H1 (cell line): ENCODE measurements at regions not wholly inside any gene's neighbourhood (a gene's known extent, or its start where the extent isn't known, plus 50 kb on each side); places are given as distances from the start of the nearest gene placed in this dataset.

ENCODE experiments used
- KDM1A ChIP-seq: fragments of 200-600, 300-600 bp; sonication (generic); IDR thresholded peaks from 2 replicates; pipeline ENCODE4 v1.7.1; 2016; ENCODE audit warnings: mild to moderate bottlenecking, low read length, borderline replicate concordance
- YY1 ChIP-seq: IDR thresholded peaks from 2 replicates; pipeline ENCODE4 v1.6.1; 2011; ENCODE audit warnings: low read depth, mild to moderate bottlenecking, low read length
- TF ChIP-seq, protein P1 (sequence below): fragments of 300-600 bp; sonication (generic); IDR thresholded peaks from 2 replicates; pipeline ENCODE4 v1.7.1; 2012; ENCODE audit warnings: low read length, moderate library complexity, mild to moderate bottlenecking, inconsistent platforms; ENCODE audit not compliant: insufficient replicate concordance

DNA sequence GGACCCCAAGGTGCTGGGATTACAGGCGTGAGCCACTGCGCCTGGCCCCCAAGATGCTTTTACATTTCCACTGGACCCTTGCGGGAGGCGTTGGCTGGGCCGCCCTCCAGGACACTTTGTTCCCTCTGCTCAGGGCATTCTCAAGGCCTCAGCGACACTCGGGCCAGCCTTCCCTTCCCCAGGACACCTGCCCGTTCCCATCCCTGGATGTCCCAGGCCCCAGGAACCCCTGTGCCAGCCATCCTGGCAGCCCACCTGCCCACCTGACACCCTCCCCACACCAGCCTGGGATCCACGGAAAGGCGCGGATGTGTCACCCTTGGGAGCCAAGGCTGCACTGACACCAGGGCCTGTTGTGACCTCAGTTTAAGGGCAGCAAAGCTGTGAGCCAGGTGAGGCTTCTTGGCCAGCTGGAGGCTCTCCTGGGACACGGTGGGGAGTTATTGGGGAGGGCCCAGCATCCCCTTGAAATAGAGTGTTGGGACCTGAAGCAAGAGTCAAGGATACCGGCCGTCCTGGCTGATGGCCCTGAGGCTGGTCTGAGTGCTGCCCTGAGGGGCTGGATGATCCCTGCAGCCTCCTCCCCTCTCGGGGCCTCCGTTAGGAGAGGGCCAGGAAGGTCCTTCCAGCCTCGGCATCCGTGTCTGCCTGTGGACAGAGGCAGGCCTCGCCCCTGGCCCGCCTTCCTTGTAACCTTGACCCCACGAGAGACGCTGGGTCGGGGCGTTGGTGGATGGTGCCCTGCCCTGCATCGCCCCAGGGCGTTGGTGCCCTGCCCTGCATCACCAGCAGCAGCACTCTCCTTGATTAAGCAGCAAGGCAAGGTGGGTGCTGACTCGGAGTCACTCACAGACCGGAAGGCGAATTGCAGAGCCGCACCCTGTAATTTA lies 84.2 kb upstream of the BHLHE23 start (continued):
- TF ChIP-seq, protein P1, sequence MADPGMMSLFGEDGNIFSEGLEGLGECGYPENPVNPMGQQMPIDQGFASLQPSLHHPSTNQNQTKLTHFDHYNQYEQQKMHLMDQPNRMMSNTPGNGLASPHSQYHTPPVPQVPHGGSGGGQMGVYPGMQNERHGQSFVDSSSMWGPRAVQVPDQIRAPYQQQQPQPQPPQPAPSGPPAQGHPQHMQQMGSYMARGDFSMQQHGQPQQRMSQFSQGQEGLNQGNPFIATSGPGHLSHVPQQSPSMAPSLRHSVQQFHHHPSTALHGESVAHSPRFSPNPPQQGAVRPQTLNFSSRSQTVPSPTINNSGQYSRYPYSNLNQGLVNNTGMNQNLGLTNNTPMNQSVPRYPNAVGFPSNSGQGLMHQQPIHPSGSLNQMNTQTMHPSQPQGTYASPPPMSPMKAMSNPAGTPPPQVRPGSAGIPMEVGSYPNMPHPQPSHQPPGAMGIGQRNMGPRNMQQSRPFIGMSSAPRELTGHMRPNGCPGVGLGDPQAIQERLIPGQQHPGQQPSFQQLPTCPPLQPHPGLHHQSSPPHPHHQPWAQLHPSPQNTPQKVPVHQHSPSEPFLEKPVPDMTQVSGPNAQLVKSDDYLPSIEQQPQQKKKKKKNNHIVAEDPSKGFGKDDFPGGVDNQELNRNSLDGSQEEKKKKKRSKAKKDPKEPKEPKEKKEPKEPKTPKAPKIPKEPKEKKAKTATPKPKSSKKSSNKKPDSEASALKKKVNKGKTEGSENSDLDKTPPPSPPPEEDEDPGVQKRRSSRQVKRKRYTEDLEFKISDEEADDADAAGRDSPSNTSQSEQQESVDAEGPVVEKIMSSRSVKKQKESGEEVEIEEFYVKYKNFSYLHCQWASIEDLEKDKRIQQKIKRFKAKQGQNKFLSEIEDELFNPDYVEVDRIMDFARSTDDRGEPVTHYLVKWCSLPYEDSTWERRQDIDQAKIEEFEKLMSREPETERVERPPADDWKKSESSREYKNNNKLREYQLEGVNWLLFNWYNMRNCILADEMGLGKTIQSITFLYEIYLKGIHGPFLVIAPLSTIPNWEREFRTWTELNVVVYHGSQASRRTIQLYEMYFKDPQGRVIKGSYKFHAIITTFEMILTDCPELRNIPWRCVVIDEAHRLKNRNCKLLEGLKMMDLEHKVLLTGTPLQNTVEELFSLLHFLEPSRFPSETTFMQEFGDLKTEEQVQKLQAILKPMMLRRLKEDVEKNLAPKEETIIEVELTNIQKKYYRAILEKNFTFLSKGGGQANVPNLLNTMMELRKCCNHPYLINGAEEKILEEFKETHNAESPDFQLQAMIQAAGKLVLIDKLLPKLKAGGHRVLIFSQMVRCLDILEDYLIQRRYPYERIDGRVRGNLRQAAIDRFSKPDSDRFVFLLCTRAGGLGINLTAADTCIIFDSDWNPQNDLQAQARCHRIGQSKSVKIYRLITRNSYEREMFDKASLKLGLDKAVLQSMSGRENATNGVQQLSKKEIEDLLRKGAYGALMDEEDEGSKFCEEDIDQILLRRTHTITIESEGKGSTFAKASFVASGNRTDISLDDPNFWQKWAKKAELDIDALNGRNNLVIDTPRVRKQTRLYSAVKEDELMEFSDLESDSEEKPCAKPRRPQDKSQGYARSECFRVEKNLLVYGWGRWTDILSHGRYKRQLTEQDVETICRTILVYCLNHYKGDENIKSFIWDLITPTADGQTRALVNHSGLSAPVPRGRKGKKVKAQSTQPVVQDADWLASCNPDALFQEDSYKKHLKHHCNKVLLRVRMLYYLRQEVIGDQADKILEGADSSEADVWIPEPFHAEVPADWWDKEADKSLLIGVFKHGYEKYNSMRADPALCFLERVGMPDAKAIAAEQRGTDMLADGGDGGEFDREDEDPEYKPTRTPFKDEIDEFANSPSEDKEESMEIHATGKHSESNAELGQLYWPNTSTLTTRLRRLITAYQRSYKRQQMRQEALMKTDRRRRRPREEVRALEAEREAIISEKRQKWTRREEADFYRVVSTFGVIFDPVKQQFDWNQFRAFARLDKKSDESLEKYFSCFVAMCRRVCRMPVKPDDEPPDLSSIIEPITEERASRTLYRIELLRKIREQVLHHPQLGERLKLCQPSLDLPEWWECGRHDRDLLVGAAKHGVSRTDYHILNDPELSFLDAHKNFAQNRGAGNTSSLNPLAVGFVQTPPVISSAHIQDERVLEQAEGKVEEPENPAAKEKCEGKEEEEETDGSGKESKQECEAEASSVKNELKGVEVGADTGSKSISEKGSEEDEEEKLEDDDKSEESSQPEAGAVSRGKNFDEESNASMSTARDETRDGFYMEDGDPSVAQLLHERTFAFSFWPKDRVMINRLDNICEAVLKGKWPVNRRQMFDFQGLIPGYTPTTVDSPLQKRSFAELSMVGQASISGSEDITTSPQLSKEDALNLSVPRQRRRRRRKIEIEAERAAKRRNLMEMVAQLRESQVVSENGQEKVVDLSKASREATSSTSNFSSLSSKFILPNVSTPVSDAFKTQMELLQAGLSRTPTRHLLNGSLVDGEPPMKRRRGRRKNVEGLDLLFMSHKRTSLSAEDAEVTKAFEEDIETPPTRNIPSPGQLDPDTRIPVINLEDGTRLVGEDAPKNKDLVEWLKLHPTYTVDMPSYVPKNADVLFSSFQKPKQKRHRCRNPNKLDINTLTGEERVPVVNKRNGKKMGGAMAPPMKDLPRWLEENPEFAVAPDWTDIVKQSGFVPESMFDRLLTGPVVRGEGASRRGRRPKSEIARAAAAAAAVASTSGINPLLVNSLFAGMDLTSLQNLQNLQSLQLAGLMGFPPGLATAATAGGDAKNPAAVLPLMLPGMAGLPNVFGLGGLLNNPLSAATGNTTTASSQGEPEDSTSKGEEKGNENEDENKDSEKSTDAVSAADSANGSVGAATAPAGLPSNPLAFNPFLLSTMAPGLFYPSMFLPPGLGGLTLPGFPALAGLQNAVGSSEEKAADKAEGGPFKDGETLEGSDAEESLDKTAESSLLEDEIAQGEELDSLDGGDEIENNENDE, result no peak
- no peak for TF ChIP-seq KDM1A
- no peak for TF ChIP-seq YY1
